SK-N-MC (cell line): ENCODE measurements at regions not wholly inside any gene's neighbourhood (a gene's known extent, or its start where the extent isn't known, plus 50 kb on each side); places are given as distances from the start of the nearest gene placed in this dataset.

Experiments used
- DNase-seq: peaks from one replicate; pipeline ENCODE4 v3.0.0-alpha.2; 2011; ENCODE audit warnings: low read depth, low spot score
- H3K27ac ChIP-seq: fragments of 200-600 bp; sonication (generic); 2 replicates; pipeline ENCODE4 v1.5.1; 2016; ENCODE audit warnings: mixed run types
- H3K36me3 ChIP-seq: fragments of 200-600 bp; sonication (generic); 2 replicates; pipeline ENCODE4 v1.6.1; 2017; ENCODE audit warnings: antibody characterized with exemption, low read length, mixed read lengths; ENCODE audit not compliant: insufficient read depth
- H3K4me3 ChIP-seq: fragments of 200-600 bp; sonication (generic); 2 replicates; pipeline ENCODE4 v1.5.1; 2016
- H3K9ac ChIP-seq: fragments of 200-600 bp; sonication (generic); 2 replicates; pipeline ENCODE4 v1.8.0; 2017; ENCODE audit warnings: mixed run types, mixed read lengths; ENCODE audit not compliant: insufficient read length
- H3K9me3 ChIP-seq: fragments of 200-600 bp; sonication (generic); 2 replicates; pipeline ENCODE4 v1.6.1; 2017; ENCODE audit warnings: low read depth, mild to moderate bottlenecking, antibody characterized with exemption, low read length, moderate library complexity, mixed read lengths
- EZH2 ChIP-seq: fragments of 200-600 bp; sonication (generic); IDR thresholded peaks from one replicate; pipeline ENCODE4 v1.6.1; 2017; ENCODE audit warnings: antibody characterized with exemption
- FOXP2 ChIP-seq: optimal IDR thresholded peaks from 2 replicates; pipeline ENCODE3; 2011; ENCODE audit warnings: mild to moderate bottlenecking, moderate library complexity; ENCODE audit not compliant: insufficient read depth; ENCODE audit errors: extremely low read length, control extremely low read depth
- POLR2AphosphoS5 ChIP-seq: IDR thresholded peaks from 2 replicates; pipeline ENCODE4 v1.6.1; 2012; ENCODE audit warnings: mild to moderate bottlenecking, low read depth, low read length, borderline replicate concordance

GRCh38 chr1:208606959-208607358 lies 362.8 kb upstream of the PLXNA2 start:
- Histone ChIP-seq H3K9me3 (no peaks in the 10 kb centered on the region), H3K9ac (no peak overlapping the region), H3K4me3 (no peak overlapping the region), H3K27ac (no peak overlapping the region), H3K36me3 (no peaks in the 10 kb centered on the region)
- DNase-seq, result no peak
- TF ChIP-seq POLR2AphosphoS5 (no peak), FOXP2 (no peak), EZH2 (no peak)

DNA sequence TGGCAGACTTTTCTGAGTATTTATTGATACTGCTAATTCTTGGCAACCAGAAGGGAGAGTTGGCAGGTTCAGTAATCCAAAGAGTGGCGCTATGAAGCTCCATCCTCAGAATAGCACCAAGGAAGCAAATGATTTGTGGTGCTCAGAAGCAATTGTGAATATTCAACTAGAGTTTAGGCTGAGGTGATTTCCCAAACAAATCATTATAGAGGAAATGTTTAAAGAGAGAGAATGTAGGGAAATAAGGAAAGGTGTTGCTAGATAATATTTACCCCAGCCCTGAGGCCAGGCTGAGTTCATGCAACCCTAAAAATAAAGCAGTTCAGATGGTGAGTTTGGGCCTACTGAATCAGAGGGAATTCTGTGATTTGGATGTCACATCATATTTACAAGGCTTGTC lies 363.4 kb upstream of the PLXNA2 start:
- TF ChIP-seq POLR2AphosphoS5 (no peak), EZH2 (no peak), FOXP2 (no peak)
- no peaks in the 10 kb centered on the region for H3K9me3 ChIP-seq
- no peak overlapping the region for H3K27ac ChIP-seq

GRCh38 chr1:208614610-208615009 lies 370.4 kb upstream of the PLXNA2 start:
- TF ChIP-seq FOXP2, result no peak
- no peak for TF ChIP-seq POLR2AphosphoS5
- TF ChIP-seq EZH2, result no peak
- DNase-seq, result no peak
- Histone ChIP-seq H3K36me3 (no peaks in the 10 kb centered on the region), H3K4me3 (no peak overlapping the region), H3K9ac (no peak overlapping the region), H3K27ac (no peak overlapping the region), H3K9me3 (no peaks in the 10 kb centered on the region)

More for the DNA sequence above, 363.4 kb upstream of the PLXNA2 start:
- Histone ChIP-seq H3K4me3 (no peak overlapping the region), H3K36me3 (no peaks in the 10 kb centered on the region), H3K9ac (no peak overlapping the region)
- DNase-seq, result no peak

- no peak overlapping the region for H3K9ac ChIP-seq
- TF ChIP-seq POLR2AphosphoS5 (no peak), FOXP2 (no peak), EZH2 (no peak)
- no peaks in the 10 kb centered on the region for H3K9me3 ChIP-seq
- no peak for DNase-seq
- H3K36me3 ChIP-seq, result no peaks in the 10 kb centered on the region
- no peak overlapping the region for H3K27ac ChIP-seq
- H3K4me3 ChIP-seq, result no peak overlapping the region
Observed at GRCh38 chr1:208615371-208615770, 371.2 kb upstream of the PLXNA2 start.

GRCh38 chr1:208616776-208617175 lies 372.6 kb upstream of the PLXNA2 start:
- H3K9ac ChIP-seq, result no peak overlapping the region
- H3K36me3 ChIP-seq, result no peaks in the 10 kb centered on the region
- H3K4me3 ChIP-seq, result no peak overlapping the region
- H3K9me3 ChIP-seq, result no peaks in the 10 kb centered on the region
- TF ChIP-seq EZH2, result no peak
- no peak for TF ChIP-seq FOXP2
- no peak for TF ChIP-seq POLR2AphosphoS5
- no peak overlapping the region for H3K27ac ChIP-seq
- no peak for DNase-seq

GRCh38 chr1:208628022-208628914 lies 384.1 kb upstream of the PLXNA2 start:
- no peak overlapping the region for H3K27ac ChIP-seq
- TF ChIP-seq POLR2AphosphoS5 (no peak), EZH2 (no peak), FOXP2 (no peak)
- H3K9ac ChIP-seq, result no peak overlapping the region
- DNase-seq, result no peak
- no peak overlapping the region for H3K4me3 ChIP-seq
- no peaks in the 10 kb centered on the region for H3K36me3 ChIP-seq
- no peaks in the 10 kb centered on the region for H3K9me3 ChIP-seq

GRCh38 chr1:208631092-208631491 lies 386.9 kb upstream of the PLXNA2 start:
- no peak overlapping the region for H3K4me3 ChIP-seq
- TF ChIP-seq FOXP2 (no peak), POLR2AphosphoS5 (no peak), EZH2 (no peak)
- H3K27ac ChIP-seq, result no peak overlapping the region
- no peaks in the 10 kb centered on the region for H3K36me3 ChIP-seq
- H3K9ac ChIP-seq, result no peak overlapping the region
- DNase-seq, result no peak
- no peaks in the 10 kb centered on the region for H3K9me3 ChIP-seq

- TF ChIP-seq POLR2AphosphoS5 (no peak), EZH2 (no peak), FOXP2 (no peak)
- Histone ChIP-seq H3K27ac (no peak overlapping the region), H3K9me3 (no peaks in the 10 kb centered on the region), H3K9ac (no peak overlapping the region), H3K4me3 (no peak overlapping the region), H3K36me3 (no peaks in the 10 kb centered on the region)
- DNase-seq, result no peak
Observed at GRCh38 chr1:208631506-208631905, 387.3 kb upstream of the PLXNA2 start.
